K562 (cell line): ENCODE measurements at regions not wholly inside any gene's neighbourhood (a gene's known extent, or its start where the extent isn't known, plus 50 kb on each side); places are given as distances from the start of the nearest gene placed in this dataset.

Experiments
- ATAC-seq: fragments of 200-7000 bp; cut with Tn5 transposase; 3 replicates; pipeline ENCODE4 v1.9.1; 2020; ENCODE audit warnings: moderate library complexity
- BruUV-seq: library from RNA; stranded (reverse); fragments of 400-500 nt; replicated peaks from 2 replicates; lab custom pipeline; 2021; lab: Mats Ljungman, UMichigan
- CTCF ChIA-PET: fragments of 300-600 bp; formaldehyde crosslinking; extraction: SDS; loops from one replicate; lab custom pipeline; 2021; ENCODE audit warnings: low intra/inter-chr PET ratio; lab: Yijun Ruan, JAX
- POLR2A ChIA-PET: fragments of 300-600, 350-650 bp; sonication (Branson Sonifier 250); formaldehyde crosslinking; extraction: SDS; loops from one replicate; lab custom pipeline; 2021; ENCODE audit warnings: antibody characterized with exemption, inconsistent platforms; lab: Yijun Ruan, JAX
- DNase-seq, 4 experiments: peaks; one replicate each; pipeline versions ENCODE4 v3.0.0 to v3.0.0-alpha.2; 2011 to 2018; ENCODE audit warnings: low spot score in 3 of 4, mixed read lengths in 3 of 4; ENCODE audit errors: extremely low read depth in 1 of 4
- FAIRE-seq: peaks from 2 replicates; lab custom pipeline; 2011; peaks lifted over from hg19 to GRCh38; lab: Jason Lieb, UNC
- H2AFZ ChIP-seq: 2 replicates; pipeline ENCODE4 v1.6.0; 2011; ENCODE audit warnings: low read depth, low read length, control low read depth, inconsistent platforms
- H3K27ac ChIP-seq: fragments of 200-600 bp; 3 replicates; pipeline ENCODE4 v1.8.0; 2011; ENCODE audit warnings: low read depth, mild to moderate bottlenecking, control low read depth, inconsistent platforms, low read length, moderate library complexity, mixed read lengths; ENCODE audit errors: extremely low read depth
- H3K27me3 ChIP-seq, 2 experiments: fragments of 300-600 bp in 1 of 2; 2 replicates in 1 of 2; 3 replicates in 1 of 2; pipeline versions ENCODE4 v1.6.0 to v1.8.0; 2011; ENCODE audit warnings: inconsistent platforms in 2 of 2, low read length in 2 of 2, mild to moderate bottlenecking in 1 of 2, mixed read lengths in 1 of 2, moderate library complexity in 1 of 2; ENCODE audit not compliant: control insufficient read depth in 2 of 2, insufficient read depth in 2 of 2
- H3K36me3 ChIP-seq: fragments of 300-600 bp; 3 replicates; pipeline ENCODE4 v1.8.0; 2011; ENCODE audit warnings: mild to moderate bottlenecking, low read length, inconsistent platforms; ENCODE audit not compliant: control insufficient read depth, insufficient read depth
- H3K4me1 ChIP-seq, 2 experiments: fragments of 200-600 bp in 1 of 2; replicated peaks in 1 of 2; 2 replicates in 1 of 2; 3 replicates in 1 of 2; pipeline versions ENCODE4 v1.5.1 to v1.8.0; 2011; ENCODE audit warnings: inconsistent platforms in 2 of 2, low read length in 2 of 2, mild to moderate bottlenecking in 1 of 2, mixed read lengths in 1 of 2, moderate library complexity in 1 of 2; ENCODE audit not compliant: control insufficient read depth in 2 of 2, insufficient read depth in 2 of 2
- H3K4me2 ChIP-seq: 2 replicates; pipeline ENCODE4 v1.6.1; 2011; ENCODE audit warnings: low read length, control low read depth, inconsistent platforms, mixed read lengths; ENCODE audit not compliant: insufficient read depth
- H3K4me3 ChIP-seq: fragments of 200-600 bp; sonication (generic), shearing (Covaris generic); 2 replicates; pipeline ENCODE4 v1.5.1; 2016; ENCODE audit warnings: control low read depth, inconsistent platforms
- H3K79me2 ChIP-seq: fragments of 200-600 bp; 3 replicates; pipeline ENCODE4 v1.8.0; 2011; ENCODE audit warnings: low read length, inconsistent platforms; ENCODE audit not compliant: control insufficient read depth, insufficient read depth
- H3K9ac ChIP-seq, 2 experiments: 2 replicates each; pipeline versions ENCODE4 v1.6.0 to v1.6.1; 2011; ENCODE audit warnings: low read depth in 2 of 2, low read length in 2 of 2, control low read depth in 1 of 2, inconsistent platforms in 1 of 2, mild to moderate bottlenecking in 1 of 2, mixed read lengths in 1 of 2; ENCODE audit not compliant: insufficient read depth in 1 of 2
- H3K9me1 ChIP-seq: one replicate; pipeline ENCODE4 v1.6.0; 2011; ENCODE audit warnings: inconsistent platforms, mild to moderate bottlenecking, low read length, moderate library complexity; ENCODE audit not compliant: control insufficient read depth, insufficient read depth
- H3K9me3 ChIP-seq: replicated peaks from 2 replicates; pipeline ENCODE4 v1.5.1; 2011; ENCODE audit warnings: low read depth, low read length, inconsistent platforms; ENCODE audit not compliant: control insufficient read depth, insufficient read depth
- H4K20me1 ChIP-seq: replicated peaks from 2 replicates; pipeline ENCODE4 v1.6.1; 2011; ENCODE audit warnings: low read length, inconsistent platforms, mixed read lengths; ENCODE audit not compliant: control insufficient read depth, insufficient read depth
- GTF2A2 ChIP-seq: IDR thresholded peaks from 2 replicates; pipeline ENCODE4 v1.6.1; 2016; ENCODE audit warnings: mild to moderate bottlenecking, missing genetic modification characterization, missing compliant biosample characterization
- YBX1 ChIP-seq: fragments of 450-650 bp; IDR thresholded peaks from 2 replicates; pipeline ENCODE4 v1.7.1; 2016; ENCODE audit warnings: mild to moderate bottlenecking
- ZNF347 ChIP-seq: fragments of 450-650 bp; formaldehyde crosslinking; IDR thresholded peaks from 2 replicates; pipeline ENCODE4 v1.4.0; 2020; ENCODE audit warnings: low read depth, mild to moderate bottlenecking, moderate library complexity
- WGBS: fragments of 100-300 bp; shearing (Covaris generic); methylation state at CpG from one replicate; pipeline ENCODE4 v1.1.6; 2016; ENCODE audit warnings: low coverage, mixed read lengths; ENCODE audit not compliant: insufficient coverage; ENCODE audit errors: missing lambda C conversion rate; 5-methylcytosine and 5-hydroxymethylcytosine counted together
- in situ Hi-C: fragments of 300-500 bp; cut with MboI; formaldehyde crosslinking; loops from 4 replicates; pipeline ENCODE4 v1.15.0; 2018; ENCODE audit warnings: inconsistent platforms, mixed read lengths
- intact Hi-C: fragments of 100-400 bp; cut with micrococcal nuclease; formaldehyde crosslinking; loops from 2 replicates; pipeline ENCODE4 v1.14.2; 2022
- TF ChIP-seq, protein P1 (sequence below), 2 experiments: fragments of 450-650 bp in 1 of 2; sonication (generic) in 1 of 2; formaldehyde crosslinking in 1 of 2; IDR thresholded peaks in 1 of 2; conservative IDR thresholded peaks in 1 of 2; 2 replicates each; pipeline versions ENCODE4 v1.6.1 to v1.8.1; 2016 to 2023; ENCODE audit warnings: mild to moderate bottlenecking in 2 of 2, moderate library complexity in 2 of 2, inconsistent platforms in 1 of 2, missing genetic modification reagents in 1 of 2

DNA sequence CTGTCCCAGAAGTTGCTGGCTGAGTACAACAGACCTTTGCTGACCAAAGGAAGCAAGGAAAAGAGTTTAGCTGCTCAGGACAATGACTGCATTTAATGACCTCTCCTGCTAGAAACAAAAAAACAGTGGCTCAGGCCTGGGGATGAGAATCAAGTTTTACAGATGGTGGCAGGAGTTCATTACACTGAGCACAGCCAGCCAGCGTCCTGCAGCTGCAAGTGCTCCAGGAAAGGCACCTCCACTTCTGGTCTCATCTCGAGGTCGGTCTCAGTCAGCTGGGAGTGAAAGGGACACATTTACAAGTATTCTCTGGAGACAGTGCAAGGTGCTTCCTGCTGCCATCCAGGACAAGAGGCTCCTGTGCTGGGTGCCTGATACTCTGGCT is 362.7 kb downstream of the THBS2 start:
- 0% methylated on average over 3 of the region's 3 CpGs for WGBS
- BruUV-seq: no TSS peak
- Histone ChIP-seq H2AFZ (no peak overlapping the region), H3K36me3 (no peaks in the 10 kb centered on the region), H3K9me3 (no peaks in the 10 kb centered on the region), H3K27me3 (peaks cover 35 to 69% of the 10 kb centered on the region in 2 experiments), H4K20me1 (peaks cover 5% of the 10 kb centered on the region), H3K4me1 (no peaks in the 10 kb centered on the region), H3K9ac (no peak overlapping the region), H3K4me2 (no peak overlapping the region), H3K9me1 (no peaks in the 10 kb centered on the region), H3K4me3 (no peak overlapping the region), H3K27ac (no peak overlapping the region), H3K79me2 (no peaks in the 10 kb centered on the region)
- ATAC-seq (no peak), DNase-seq (no peak), FAIRE-seq (no peak)
- intact Hi-C loops (loop anchor here (5.0 to 10.0 kb wide), 2 partner anchors 441 to 1634 kb away; no protein-coding TSS in a partner anchor), in situ Hi-C loops (loop anchor here (5.0 to 10.0 kb wide), 2 partner anchors 519 to 1624 kb away; no protein-coding TSS in a partner anchor)
- POLR2A ChIA-PET: interaction anchor here (1.2 kb wide), 1 partner anchor 15 kb away, joined by 3 read pairs; no protein-coding TSS in a partner anchor
- TF ChIP-seq GTF2A2: no peak
- no peak for TF ChIP-seq ZNF347 (CRISPR knock-in tag)
- CTCF ChIA-PET: no interaction called here

DNA sequence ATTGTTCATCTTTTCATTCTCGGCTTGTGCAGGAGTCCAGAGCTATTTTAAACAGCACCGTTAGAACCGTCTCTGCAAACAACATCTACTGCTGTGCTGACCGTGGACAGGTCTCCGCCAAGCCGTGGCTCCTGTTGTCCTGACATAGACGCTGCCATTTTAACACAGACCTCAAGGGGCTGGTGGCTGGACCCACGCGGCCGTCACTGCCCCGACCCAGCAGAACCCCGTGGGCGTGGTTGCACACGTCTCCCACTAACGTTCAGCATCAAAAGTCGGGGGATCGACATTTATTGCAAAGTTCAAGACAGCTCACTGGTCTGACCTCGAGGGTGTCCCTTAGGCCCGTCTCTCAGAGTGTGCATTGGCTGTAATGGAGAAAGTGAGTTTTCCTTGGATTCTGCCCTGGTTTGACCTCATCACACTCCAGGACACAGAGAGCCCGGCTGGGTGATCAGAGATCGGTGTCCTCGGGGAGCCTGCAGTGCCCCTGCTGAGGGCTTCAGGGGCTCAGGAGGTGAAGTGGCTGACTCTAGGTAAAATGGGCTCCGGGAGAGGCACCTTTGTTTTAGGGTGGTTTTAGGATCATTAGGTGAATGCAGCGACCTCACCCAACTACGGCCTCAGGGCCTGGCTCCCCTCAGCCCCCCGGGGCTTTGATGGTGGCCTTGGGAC is 363.2 kb downstream of the THBS2 start:
- no TSS peak for BruUV-seq

More for the DNA sequence above, 363.2 kb downstream of the THBS2 start:
- POLR2A ChIA-PET: interaction anchor here (1.2 kb wide), 1 partner anchor 16 kb away, joined by 3 read pairs; no protein-coding TSS in a partner anchor
- H3K4me3 ChIP-seq: no peak overlapping the region
- intact Hi-C loops: loop anchor here (5.0 to 10.0 kb wide), 2 partner anchors 442 to 1634 kb away; no protein-coding TSS in a partner anchor
- CTCF ChIA-PET: no interaction called here
- peaks cover 41 to 72% of the 10 kb centered on the region in 2 experiments for H3K27me3 ChIP-seq
- H2AFZ ChIP-seq: no peak overlapping the region
- in situ Hi-C loops: loop anchor here (5.0 to 10.0 kb wide), 2 partner anchors 518 to 1624 kb away; no protein-coding TSS in a partner anchor
- no peaks in the 10 kb centered on the region for H3K36me3 ChIP-seq
- H3K4me2 ChIP-seq: no peak overlapping the region
- DNase-seq (no peak), ATAC-seq (no peak; the same call in 2 of the 3 replicates), FAIRE-seq (no peak)
- 1% methylated on average over 26 of the region's 26 CpGs for WGBS
- no peaks in the 10 kb centered on the region for H3K9me3 ChIP-seq
- no peaks in the 10 kb centered on the region for H3K9me1 ChIP-seq
- peaks cover 5% of the 10 kb centered on the region for H4K20me1 ChIP-seq
- no peak overlapping the region; a peak in 1 of 4 replicates for H3K9ac ChIP-seq
- TF ChIP-seq YBX1: no peak
- TF ChIP-seq, protein P1, sequence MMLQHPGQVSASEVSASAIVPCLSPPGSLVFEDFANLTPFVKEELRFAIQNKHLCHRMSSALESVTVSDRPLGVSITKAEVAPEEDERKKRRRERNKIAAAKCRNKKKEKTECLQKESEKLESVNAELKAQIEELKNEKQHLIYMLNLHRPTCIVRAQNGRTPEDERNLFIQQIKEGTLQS (IDR thresholded peaks at IDR 0.05): no peak
- TF ChIP-seq, protein P1 (CRISPR knock-in tag; conservative IDR thresholded peaks at IDR 0.05): no peak
- no peak overlapping the region for H3K27ac ChIP-seq
- H3K79me2 ChIP-seq: no peaks in the 10 kb centered on the region
- no peaks in the 10 kb centered on the region for H3K4me1 ChIP-seq
